HK-2 (cell line): ENCODE measurements at regions not wholly inside any gene's neighbourhood (a gene's known extent, or its start where the extent isn't known, plus 50 kb on each side); places are given as distances from the start of the nearest gene placed in this dataset.

ENCODE experiments used
- DNase-seq: peaks from one replicate; pipeline ENCODE4 v3.0.0-alpha.2; 2018; ENCODE audit not compliant: unreplicated experiment

- DNase-seq: no peak
These were observed 523.0 kb downstream of the PTPRC start for GRCh38 chr1:199161766-199162303.

GRCh38 chr1:199163267-199163666 lies 524.4 kb downstream of the PTPRC start:
- DNase-seq: no peak

- DNase-seq: no peak
These were observed 524.8 kb downstream of the PTPRC start for GRCh38 chr1:199163670-199164069.

GRCh38 chr1:199167460-199167859 lies 528.6 kb downstream of the PTPRC start:
- no peak for DNase-seq

GRCh38 chr1:199168888-199169585 lies 530.2 kb downstream of the PTPRC start:
- no peak for DNase-seq

GRCh38 chr1:199170711-199171110 lies 531.9 kb downstream of the PTPRC start:
- no peak for DNase-seq

GRCh38 chr1:199172171-199173124 lies 533.6 kb downstream of the PTPRC start:
- no peak for DNase-seq

- DNase-seq: no peak
These were observed 534.5 kb downstream of the PTPRC start for GRCh38 chr1:199173356-199173755.

GRCh38 chr1:199174336-199174735 lies 535.5 kb downstream of the PTPRC start:
- DNase-seq: no peak

GRCh38 chr1:199176713-199177112 lies 537.9 kb downstream of the PTPRC start:
- no peak for DNase-seq

- DNase-seq: no peak
These were observed 538.4 kb downstream of the PTPRC start for GRCh38 chr1:199177241-199177640.

- DNase-seq: no peak
These were observed 539.8 kb downstream of the PTPRC start for GRCh38 chr1:199178646-199179045.

GRCh38 chr1:199182186-199182843 lies 543.5 kb downstream of the PTPRC start:
- DNase-seq: no peak

GRCh38 chr1:199184180-199184579 lies 545.3 kb downstream of the PTPRC start:
- DNase-seq: no peak

- DNase-seq: no peak
These were observed 556.0 kb downstream of the PTPRC start for GRCh38 chr1:199194862-199195261.

GRCh38 chr1:199197695-199198094 lies 558.9 kb downstream of the PTPRC start:
- DNase-seq: no peak

- no peak for DNase-seq
These were observed 563.5 kb downstream of the PTPRC start for GRCh38 chr1:199202331-199202730.

- DNase-seq: no peak
These were observed 565.4 kb downstream of the PTPRC start for GRCh38 chr1:199204231-199204630.

GRCh38 chr1:199205740-199206441 lies 567.1 kb downstream of the PTPRC start:
- no peak for DNase-seq

- no peak for DNase-seq
These were observed 570.0 kb downstream of the PTPRC start for GRCh38 chr1:199208847-199209246.

GRCh38 chr1:199218065-199218464 lies 579.2 kb downstream of the PTPRC start:
- no peak for DNase-seq

GRCh38 chr1:199218533-199218932 lies 579.7 kb downstream of the PTPRC start:
- DNase-seq: no peak
